ENCODE measurements at regions not wholly inside any gene's neighbourhood (a gene's known extent, or its start where the extent isn't known, plus 50 kb on each side); places are given as distances from the start of the nearest gene placed in this dataset.

DNA sequence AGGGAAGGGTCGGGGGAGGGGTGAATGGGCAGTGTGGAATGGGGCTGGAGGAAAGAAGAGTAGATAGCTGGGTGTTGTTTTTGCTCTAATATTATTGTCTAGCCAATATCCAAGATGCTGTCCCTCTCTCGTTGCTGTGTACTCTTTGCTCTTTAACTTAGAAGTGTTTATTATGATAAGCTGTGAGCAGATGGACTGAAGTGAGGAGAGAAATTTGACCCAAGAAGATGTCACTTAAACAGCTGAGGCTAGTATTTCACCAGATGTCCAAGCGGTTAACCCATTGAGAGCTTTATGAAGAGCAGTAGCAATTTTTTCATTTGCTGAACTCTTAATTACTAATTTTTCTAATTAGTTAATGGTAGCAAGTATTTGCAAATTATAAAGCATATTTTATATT, 212.2 kb upstream of the TP63 start:
- no TSS peak for BruUV-seq (replicated peaks)
- Histone ChIP-seq H3K9me3 (ENCODE audit: low read length) (no peaks in the 10 kb centered on the region), H2AFZ (ENCODE audit: low read length) (no peak overlapping the region), H3K4me2 (ENCODE audit: low read length) (no peak overlapping the region), H4K20me1 (ENCODE audit: insufficient read depth, low read length) (no peaks in the 10 kb centered on the region), H3K9me2 (ENCODE audit: insufficient read depth, low read length) (no peaks in the 10 kb centered on the region), H3K79me2 (ENCODE audit: insufficient read depth, low read depth, low read length) (no peaks in the 10 kb centered on the region), H3K27ac (ENCODE audit: low read depth, low read length, poor library complexity, severe bottlenecking) (no peak overlapping the region), H3K4me3 (ENCODE audit: low read depth, low read length, poor library complexity, severe bottlenecking) (no peak overlapping the region), H3K4me1 (ENCODE audit: insufficient read depth, low read length, poor library complexity, severe bottlenecking) (no peaks in the 10 kb centered on the region), H3K36me3 (ENCODE audit: insufficient read depth, low read length) (no peaks in the 10 kb centered on the region)
- intact Hi-C loops (cut with micrococcal nuclease; ENCODE audit: unreplicated experiment): no loop called here
- DNase-seq (ENCODE audit: low spot score): no peak
- no peak for TF ChIP-seq EZH2phosphoT487 (IDR thresholded peaks at IDR 0.05; ENCODE audit: borderline replicate concordance, low read depth, low read length)
- TF ChIP-seq CTCF (conservative IDR thresholded peaks at IDR 0.05; ENCODE audit: low read length): no peak
- ChIA-PET POLR2A (no interaction called here), CTCF (ENCODE audit: unreplicated experiment) (no interaction called here)

DNA sequence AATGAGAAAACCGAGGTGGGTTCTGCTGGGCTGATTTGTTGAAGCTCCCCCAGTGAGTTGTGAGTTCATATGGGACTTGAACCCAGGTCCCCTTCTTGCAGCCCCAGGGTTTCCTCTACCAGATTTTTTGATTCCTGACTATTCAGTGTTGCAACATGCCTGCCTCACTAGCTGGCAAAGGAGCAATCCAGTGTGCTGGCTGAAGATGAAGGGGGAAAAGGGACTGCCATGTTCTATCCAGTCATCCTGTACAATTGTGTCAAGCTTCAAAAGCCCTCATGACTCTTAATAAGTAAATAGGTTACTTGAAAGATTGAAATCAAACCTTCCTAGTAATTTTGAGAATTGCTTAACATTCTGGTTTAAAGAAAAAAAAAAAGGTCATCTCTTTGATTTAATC, 211.5 kb upstream of the TP63 start:
- Histone ChIP-seq H3K9me2 (ENCODE audit: insufficient read depth, low read length) (no peaks in the 10 kb centered on the region), H3K79me2 (ENCODE audit: insufficient read depth, low read depth, low read length) (no peaks in the 10 kb centered on the region), H3K9me3 (ENCODE audit: low read length) (no peaks in the 10 kb centered on the region), H3K27ac (ENCODE audit: low read depth, low read length, poor library complexity, severe bottlenecking) (no peak overlapping the region), H3K4me1 (ENCODE audit: insufficient read depth, low read length, poor library complexity, severe bottlenecking) (no peaks in the 10 kb centered on the region), H4K20me1 (ENCODE audit: insufficient read depth, low read length) (no peaks in the 10 kb centered on the region), H3K36me3 (ENCODE audit: insufficient read depth, low read length) (no peaks in the 10 kb centered on the region), H3K4me3 (ENCODE audit: low read depth, low read length, poor library complexity, severe bottlenecking) (no peak overlapping the region), H2AFZ (ENCODE audit: low read length) (no peak overlapping the region), H3K4me2 (ENCODE audit: low read length) (no peak overlapping the region)
- BruUV-seq (replicated peaks): no TSS peak
- intact Hi-C loops (cut with micrococcal nuclease; ENCODE audit: unreplicated experiment): no loop called here
- TF ChIP-seq EZH2phosphoT487 (IDR thresholded peaks at IDR 0.05; ENCODE audit: borderline replicate concordance, low read depth, low read length): no peak
- no peak for TF ChIP-seq CTCF (conservative IDR thresholded peaks at IDR 0.05; ENCODE audit: low read length)
- DNase-seq (ENCODE audit: low spot score): no peak
- ChIA-PET POLR2A (interaction anchor here (0.5 to 0.7 kb wide), 2 partner anchors 13 to 354 kb away, joined by 3 to 4 read pairs; no protein-coding TSS in a partner anchor), CTCF (ENCODE audit: unreplicated experiment) (no interaction called here)

DNA sequence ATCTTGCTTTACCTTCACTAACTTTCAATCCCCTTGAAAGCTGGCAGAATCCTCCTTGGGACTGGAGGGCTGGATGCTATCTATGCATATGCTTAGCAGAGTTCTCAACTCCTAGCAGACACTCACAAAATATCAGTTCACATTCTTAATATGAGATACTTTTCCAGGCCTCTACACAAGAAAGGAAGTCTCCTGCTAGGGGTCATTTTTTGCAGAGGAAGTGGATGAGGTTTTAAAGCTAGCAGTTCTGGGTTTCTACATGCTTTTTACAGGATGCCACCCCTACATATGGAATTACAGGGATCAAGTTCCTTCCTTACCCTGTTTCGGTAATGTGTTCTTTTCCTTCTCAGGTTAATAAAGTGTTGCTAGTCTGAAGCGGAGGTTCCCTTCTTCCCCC, 206.3 kb upstream of the TP63 start:
- no peaks in the 10 kb centered on the region for H3K9me3 ChIP-seq (ENCODE audit: low read length)
- no peak overlapping the region for H2AFZ ChIP-seq (ENCODE audit: low read length)
- no peak for DNase-seq (ENCODE audit: low spot score)
- no peaks in the 10 kb centered on the region for H4K20me1 ChIP-seq (ENCODE audit: insufficient read depth, low read length)
- no peaks in the 10 kb centered on the region for H3K79me2 ChIP-seq (ENCODE audit: insufficient read depth, low read depth, low read length)
- no peak overlapping the region for H3K4me2 ChIP-seq (ENCODE audit: low read length)
- no TSS peak for BruUV-seq (replicated peaks)
- intact Hi-C loops (cut with micrococcal nuclease; ENCODE audit: unreplicated experiment): no loop called here
- ChIA-PET CTCF (ENCODE audit: unreplicated experiment) (no interaction called here), POLR2A (interaction anchor here (1.3 kb wide), 1 partner anchor 17 kb away, joined by 5 read pairs; no protein-coding TSS in a partner anchor)
- H3K4me1 ChIP-seq (ENCODE audit: insufficient read depth, low read length, poor library complexity, severe bottlenecking): no peaks in the 10 kb centered on the region
- TF ChIP-seq EZH2phosphoT487 (IDR thresholded peaks at IDR 0.05; ENCODE audit: borderline replicate concordance, low read depth, low read length) (no peak), CTCF (conservative IDR thresholded peaks at IDR 0.05; ENCODE audit: low read length) (no peak)
- no peak overlapping the region for H3K27ac ChIP-seq (ENCODE audit: low read depth, low read length, poor library complexity, severe bottlenecking)
- H3K36me3 ChIP-seq (ENCODE audit: insufficient read depth, low read length): no peaks in the 10 kb centered on the region
- no peaks in the 10 kb centered on the region for H3K9me2 ChIP-seq (ENCODE audit: insufficient read depth, low read length)
- H3K4me3 ChIP-seq (ENCODE audit: low read depth, low read length, poor library complexity, severe bottlenecking): no peak overlapping the region

All from OCI-LY7 (cell line).